Esophagus muscularis mucosa (tissue), 4 donors: ENCODE measurements at regions not wholly inside any gene's neighbourhood (a gene's known extent, or its start where the extent isn't known, plus 50 kb on each side); places are given as distances from the start of the nearest gene placed in this dataset.

ENCODE experiments used
- EP300 ChIP-seq: sonication (generic); formaldehyde crosslinking; IDR thresholded peaks from one replicate; pipeline ENCODE4 v1.6.1; 2017; ENCODE audit warnings: antibody characterized with exemption
- POLR2A ChIP-seq: fragments of 450-650 bp; IDR thresholded peaks from one replicate; pipeline ENCODE4 v1.6.1; 2017; ENCODE audit warnings: antibody characterized with exemption, moderate library complexity, mild to moderate bottlenecking, low read depth
- POLR2AphosphoS5 ChIP-seq, 2 donors: sonication (generic); formaldehyde crosslinking; IDR thresholded peaks; one replicate each; pipeline ENCODE4 v1.6.1; 2017; ENCODE audit warnings: antibody characterized with exemption in 2 of 2
- TF ChIP-seq, protein P1 (sequence below), 3 experiments: fragments of 200-600 bp in 2 of 3; fragments of 450-650 bp in 1 of 3; sonication (generic) in 2 of 3; IDR thresholded peaks; one replicate each; pipeline ENCODE4 v1.5.1; 2017 to 2019; ENCODE audit warnings: antibody characterized with exemption in 3 of 3, mild to moderate bottlenecking in 2 of 3, moderate library complexity in 1 of 3

DNA sequence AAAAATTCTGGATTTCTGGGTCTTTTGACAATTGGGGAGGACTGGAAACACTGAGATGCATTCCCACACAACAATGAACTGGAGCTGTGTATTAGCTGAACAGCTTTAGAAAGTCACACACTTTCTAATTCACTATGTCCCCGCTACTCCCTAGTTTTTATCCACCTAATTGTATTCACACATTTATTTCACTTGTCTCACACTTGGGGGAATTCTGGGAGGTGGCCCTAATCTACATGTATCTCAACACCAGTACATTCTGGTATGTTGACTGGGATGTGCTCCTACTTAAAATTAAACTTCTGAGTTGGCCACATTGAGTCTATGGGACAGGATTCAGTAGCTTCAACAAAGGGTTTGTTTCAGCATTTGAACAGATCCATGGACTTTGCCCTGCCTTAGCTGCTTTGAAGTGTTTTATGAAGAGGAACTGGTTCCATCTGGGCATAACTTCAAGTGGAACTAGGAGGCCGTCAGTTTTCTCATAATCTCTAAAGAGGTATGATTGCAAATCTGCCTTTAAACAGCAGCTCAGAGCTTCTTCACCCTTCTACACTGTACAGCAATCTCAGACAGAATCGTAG is 106.5 kb upstream of the CMC1 start:
- TF ChIP-seq, protein P1, sequence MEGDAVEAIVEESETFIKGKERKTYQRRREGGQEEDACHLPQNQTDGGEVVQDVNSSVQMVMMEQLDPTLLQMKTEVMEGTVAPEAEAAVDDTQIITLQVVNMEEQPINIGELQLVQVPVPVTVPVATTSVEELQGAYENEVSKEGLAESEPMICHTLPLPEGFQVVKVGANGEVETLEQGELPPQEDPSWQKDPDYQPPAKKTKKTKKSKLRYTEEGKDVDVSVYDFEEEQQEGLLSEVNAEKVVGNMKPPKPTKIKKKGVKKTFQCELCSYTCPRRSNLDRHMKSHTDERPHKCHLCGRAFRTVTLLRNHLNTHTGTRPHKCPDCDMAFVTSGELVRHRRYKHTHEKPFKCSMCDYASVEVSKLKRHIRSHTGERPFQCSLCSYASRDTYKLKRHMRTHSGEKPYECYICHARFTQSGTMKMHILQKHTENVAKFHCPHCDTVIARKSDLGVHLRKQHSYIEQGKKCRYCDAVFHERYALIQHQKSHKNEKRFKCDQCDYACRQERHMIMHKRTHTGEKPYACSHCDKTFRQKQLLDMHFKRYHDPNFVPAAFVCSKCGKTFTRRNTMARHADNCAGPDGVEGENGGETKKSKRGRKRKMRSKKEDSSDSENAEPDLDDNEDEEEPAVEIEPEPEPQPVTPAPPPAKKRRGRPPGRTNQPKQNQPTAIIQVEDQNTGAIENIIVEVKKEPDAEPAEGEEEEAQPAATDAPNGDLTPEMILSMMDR (IDR thresholded peaks at IDR 0.05), result no peak
- TF ChIP-seq POLR2A (no peak), EP300 (no peak), POLR2AphosphoS5 (IDR thresholded peaks at IDR 0.05) (no peak)
